ENCODE measurements at regions not wholly inside any gene's neighbourhood (a gene's known extent, or its start where the extent isn't known, plus 50 kb on each side); places are given as distances from the start of the nearest gene placed in this dataset.
"Not testable (repeated sequence)": the region's sequence is repeated elsewhere in the genome, so short reads cannot be mapped to it uniquely, and the experiment has no call there.

DNA sequence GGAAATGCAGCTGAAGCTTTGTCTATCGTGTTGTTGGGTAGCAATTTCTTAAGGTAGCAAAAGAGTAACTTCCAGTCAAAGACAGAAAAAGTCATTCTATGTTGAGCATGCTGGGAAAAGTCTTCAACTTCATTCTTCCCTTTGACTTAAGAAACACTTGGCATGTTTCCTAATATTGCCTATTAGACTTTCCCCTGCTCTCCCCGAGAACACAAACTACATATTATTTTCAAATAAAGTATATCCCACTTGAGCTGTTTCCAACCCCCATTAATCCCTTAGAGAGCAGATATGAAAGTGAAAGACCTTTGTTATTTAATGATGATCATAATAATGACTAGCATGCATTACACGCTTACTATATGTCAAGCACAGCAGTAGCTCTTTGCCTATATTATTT lies 136.0 kb upstream of the SPOPL start:
- H3K36me3 Mint-ChIP-seq = no peaks in the 10 kb centered on the region
- no peak overlapping the region for H3K27ac Mint-ChIP-seq
- no peak for TF ChIP-seq CTCF (IDR thresholded peaks at IDR 0.05; ENCODE audit: unreplicated experiment)
- no peak for DNase-seq (ENCODE audit: low spot score in 2 of 2, unreplicated experiment in 2 of 2)
- no peaks in the 10 kb centered on the region for H3K27me3 Mint-ChIP-seq (ENCODE audit: low read depth)
- no peak overlapping the region for H3K4me3 Mint-ChIP-seq
- H3K4me1 Mint-ChIP-seq = peaks cover 24% of the 10 kb centered on the region
- peaks cover 5% of the 10 kb centered on the region for H3K9me3 Mint-ChIP-seq

DNA sequence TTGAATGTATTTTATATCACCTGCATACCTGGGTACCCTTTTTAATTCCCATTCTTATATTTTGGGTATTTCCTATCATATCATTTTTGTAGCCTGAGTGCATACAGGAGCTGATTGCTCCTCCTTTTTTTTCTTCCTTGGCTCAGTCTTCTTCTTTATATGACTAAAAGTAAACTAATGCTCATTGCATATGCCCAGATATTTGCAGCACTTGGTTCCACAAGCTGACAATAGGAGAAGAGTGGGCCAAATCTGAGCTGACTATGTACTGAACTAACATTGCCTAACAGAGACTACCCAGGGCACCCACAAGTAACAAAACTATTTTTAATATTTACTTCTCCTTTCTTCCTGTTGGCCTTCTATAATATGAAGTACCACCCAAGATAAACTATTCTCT lies 131.7 kb upstream of the SPOPL start:
- Mint-ChIP-seq H3K4me1 (peaks cover 22% of the 10 kb centered on the region), H3K27me3 (ENCODE audit: low read depth) (no peaks in the 10 kb centered on the region), H3K36me3 (no peaks in the 10 kb centered on the region), H3K9me3 (no peaks in the 10 kb centered on the region), H3K27ac (no peak overlapping the region), H3K4me3 (no peak overlapping the region)
- TF ChIP-seq CTCF (IDR thresholded peaks at IDR 0.05; ENCODE audit: unreplicated experiment) = no peak
- DNase-seq (ENCODE audit: low spot score in 2 of 2, unreplicated experiment in 2 of 2) = no peak

DNA sequence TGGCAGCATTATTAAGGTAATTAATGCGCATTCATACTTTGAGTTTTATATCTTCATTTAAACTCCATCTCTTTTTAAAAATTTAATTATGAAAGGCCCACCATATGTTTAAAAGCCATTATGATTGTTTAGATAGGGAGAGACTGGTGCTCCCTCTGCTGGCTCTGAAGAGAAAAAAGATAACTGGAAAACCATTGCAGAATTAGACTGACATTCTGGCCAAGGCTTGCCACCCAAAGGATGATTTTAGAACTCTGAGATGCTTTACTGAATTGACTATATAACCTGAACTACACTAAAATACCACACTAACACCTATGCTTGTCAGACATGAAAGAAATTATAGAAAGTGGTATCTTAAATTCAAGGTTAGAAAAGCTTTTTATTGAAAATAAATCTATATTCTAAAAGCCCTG lies 127.6 kb upstream of the SPOPL start:
- H3K27me3 Mint-ChIP-seq (ENCODE audit: low read depth) = no peaks in the 10 kb centered on the region
- H3K4me1 Mint-ChIP-seq = peaks cover 3% of the 10 kb centered on the region
- no peak for DNase-seq (ENCODE audit: low spot score in 2 of 2, unreplicated experiment in 2 of 2)
- no peak overlapping the region for H3K27ac Mint-ChIP-seq
- H3K9me3 Mint-ChIP-seq = no peaks in the 10 kb centered on the region
- peak; percentile 62 for TF ChIP-seq CTCF (IDR thresholded peaks at IDR 0.05; ENCODE audit: unreplicated experiment)
- H3K4me3 Mint-ChIP-seq = no peak overlapping the region
- H3K36me3 Mint-ChIP-seq = no peaks in the 10 kb centered on the region

DNA sequence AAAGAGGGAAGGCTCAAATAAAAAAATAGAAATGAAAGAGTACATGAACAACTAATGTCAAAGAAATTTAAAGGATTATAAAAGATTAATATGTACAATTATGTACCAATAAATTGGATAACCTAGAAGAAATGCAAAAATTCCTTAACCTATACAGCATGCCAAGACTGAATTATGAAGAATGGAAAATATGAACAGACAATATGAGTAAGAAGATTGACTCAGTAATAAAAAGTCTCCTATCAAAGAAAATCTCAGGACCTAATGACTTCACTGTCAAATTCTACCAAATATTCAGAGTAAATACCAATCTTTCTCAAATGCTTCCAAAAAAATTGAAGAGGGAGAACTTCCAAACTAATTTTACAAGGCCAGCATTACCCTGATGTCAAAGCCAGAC lies 120.2 kb upstream of the SPOPL start:
- Mint-ChIP-seq H3K27ac (no peak overlapping the region), H3K36me3 (peaks cover 2% of the 10 kb centered on the region), H3K9me3 (peaks cover 21% of the 10 kb centered on the region), H3K4me1 (no peaks in the 10 kb centered on the region), H3K27me3 (ENCODE audit: low read depth) (no peaks in the 10 kb centered on the region), H3K4me3 (no peak overlapping the region)
- DNase-seq (ENCODE audit: low spot score in 2 of 2, unreplicated experiment in 2 of 2) = no peak
- TF ChIP-seq CTCF (IDR thresholded peaks at IDR 0.05; ENCODE audit: unreplicated experiment) = no peak

DNA sequence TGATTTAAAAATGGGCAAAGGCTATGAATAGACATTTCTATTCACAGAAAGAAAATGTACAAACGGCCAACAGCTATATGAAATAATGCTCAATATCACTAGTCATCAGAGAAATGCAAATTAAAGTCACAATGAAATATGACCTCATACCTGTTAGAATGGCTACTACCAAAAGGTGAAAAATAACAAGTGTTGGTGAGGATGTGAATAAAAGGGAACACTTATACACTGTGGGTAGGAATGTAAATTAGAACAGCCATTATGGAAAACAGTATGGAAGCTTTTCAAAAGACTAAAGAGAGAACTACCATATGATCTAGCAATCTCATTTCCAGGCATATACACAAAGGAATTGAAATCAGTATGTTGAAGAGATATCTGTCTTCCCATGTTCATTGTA lies 118.9 kb upstream of the SPOPL start:
- peaks cover 2% of the 10 kb centered on the region for H3K36me3 Mint-ChIP-seq

GRCh38 chr2:138386191-138386590 lies 115.4 kb upstream of the SPOPL start:
- H3K4me3 Mint-ChIP-seq; H3K27me3 Mint-ChIP-seq (ENCODE audit: low read depth); H3K9me3 Mint-ChIP-seq; H3K4me1 Mint-ChIP-seq; H3K36me3 Mint-ChIP-seq; DNase-seq (ENCODE audit: low spot score in 2 of 2, unreplicated experiment in 2 of 2); H3K27ac Mint-ChIP-seq: not testable (repeated sequence)

More for the DNA sequence above, 118.9 kb upstream of the SPOPL start:
- no peak for TF ChIP-seq CTCF (IDR thresholded peaks at IDR 0.05; ENCODE audit: unreplicated experiment)
- Mint-ChIP-seq H3K9me3 (peaks cover 21% of the 10 kb centered on the region), H3K4me3 (no peak overlapping the region), H3K27me3 (ENCODE audit: low read depth) (no peaks in the 10 kb centered on the region), H3K4me1 (no peaks in the 10 kb centered on the region), H3K27ac (no peak overlapping the region)
- no peak for DNase-seq (ENCODE audit: low spot score in 2 of 2, unreplicated experiment in 2 of 2)
